ENCODE measurements at regions not wholly inside any gene's neighbourhood (a gene's known extent, or its start where the extent isn't known, plus 50 kb on each side); places are given as distances from the start of the nearest gene placed in this dataset.

DNA sequence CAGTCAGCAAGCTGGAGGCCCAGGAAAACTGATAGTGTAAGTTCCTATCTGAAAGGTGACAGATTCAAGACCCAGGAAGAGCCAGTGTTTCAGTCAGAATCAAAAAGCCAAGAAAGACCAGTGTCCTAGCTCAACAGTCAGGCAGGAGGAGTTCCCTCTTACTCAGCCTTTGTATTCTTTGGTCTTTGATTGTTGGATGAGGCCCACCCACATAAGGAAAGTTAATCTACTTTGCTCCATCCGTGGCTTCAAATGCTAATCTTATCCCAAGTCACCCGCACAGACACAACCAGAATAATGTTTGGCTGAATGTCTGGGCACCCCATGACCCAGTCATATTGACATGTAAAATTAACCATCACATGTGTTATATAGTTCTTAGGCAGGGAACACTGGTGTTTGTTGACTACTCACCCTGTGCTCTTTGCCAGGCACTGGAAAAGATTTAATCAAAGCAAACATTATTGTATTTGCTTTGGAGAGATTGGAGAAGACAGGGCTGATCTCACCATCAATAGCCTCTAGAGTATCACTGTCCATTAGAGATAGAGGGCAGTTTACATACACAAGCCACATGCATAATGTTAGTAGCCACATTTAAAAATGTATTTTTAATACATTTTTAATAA, 96.3 kb upstream of the KCNN2 start:
- TF ChIP-seq, protein P1, sequence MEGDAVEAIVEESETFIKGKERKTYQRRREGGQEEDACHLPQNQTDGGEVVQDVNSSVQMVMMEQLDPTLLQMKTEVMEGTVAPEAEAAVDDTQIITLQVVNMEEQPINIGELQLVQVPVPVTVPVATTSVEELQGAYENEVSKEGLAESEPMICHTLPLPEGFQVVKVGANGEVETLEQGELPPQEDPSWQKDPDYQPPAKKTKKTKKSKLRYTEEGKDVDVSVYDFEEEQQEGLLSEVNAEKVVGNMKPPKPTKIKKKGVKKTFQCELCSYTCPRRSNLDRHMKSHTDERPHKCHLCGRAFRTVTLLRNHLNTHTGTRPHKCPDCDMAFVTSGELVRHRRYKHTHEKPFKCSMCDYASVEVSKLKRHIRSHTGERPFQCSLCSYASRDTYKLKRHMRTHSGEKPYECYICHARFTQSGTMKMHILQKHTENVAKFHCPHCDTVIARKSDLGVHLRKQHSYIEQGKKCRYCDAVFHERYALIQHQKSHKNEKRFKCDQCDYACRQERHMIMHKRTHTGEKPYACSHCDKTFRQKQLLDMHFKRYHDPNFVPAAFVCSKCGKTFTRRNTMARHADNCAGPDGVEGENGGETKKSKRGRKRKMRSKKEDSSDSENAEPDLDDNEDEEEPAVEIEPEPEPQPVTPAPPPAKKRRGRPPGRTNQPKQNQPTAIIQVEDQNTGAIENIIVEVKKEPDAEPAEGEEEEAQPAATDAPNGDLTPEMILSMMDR (IDR thresholded peaks at IDR 0.05) = no peak
- TF ChIP-seq POLR2A (IDR thresholded peaks at IDR 0.05) = no peak
- TF ChIP-seq EP300 (IDR thresholded peaks at IDR 0.05) = no peak

All from tibial nerve (tissue), 4 donors.